PC-3 (cell line): ENCODE measurements at regions not wholly inside any gene's neighbourhood (a gene's known extent, or its start where the extent isn't known, plus 50 kb on each side); places are given as distances from the start of the nearest gene placed in this dataset.

Source experiments
- CTCF ChIP-seq: fragments of 300-600 bp; sonication (generic); conservative IDR thresholded peaks from 2 replicates; pipeline ENCODE4 v1.5.1; 2017; ENCODE audit warnings: antibody characterized with exemption, low read depth, mild to moderate bottlenecking, low read length
- EZH2 ChIP-seq: fragments of 300-600 bp; sonication (generic); IDR thresholded peaks from one replicate; pipeline ENCODE4 v1.6.1; 2017; ENCODE audit warnings: antibody characterized with exemption, mild to moderate bottlenecking, low read length; ENCODE audit not compliant: unreplicated experiment
- EZH2phosphoT487 ChIP-seq: fragments of 300-600 bp; sonication (generic); IDR thresholded peaks from 2 replicates; pipeline ENCODE4 v1.6.1; 2018; ENCODE audit warnings: mild to moderate bottlenecking, antibody characterized with exemption, low read length, borderline replicate concordance

GRCh38 chr6:138582573-138582972 lies 83.3 kb upstream of the NHSL1 start:
- TF ChIP-seq EZH2 = no peak
- no peak for TF ChIP-seq CTCF
- TF ChIP-seq EZH2phosphoT487 = no peak
